CD4-positive, alpha-beta memory T cell (primary cell): ENCODE measurements at regions not wholly inside any gene's neighbourhood (a gene's known extent, or its start where the extent isn't known, plus 50 kb on each side); places are given as distances from the start of the nearest gene placed in this dataset.

Experiments
- CTCF ChIA-PET: fragments of 350-600 bp; sonication (Branson Sonifier 250); formaldehyde crosslinking; loops from one replicate; lab custom pipeline; 2021; ENCODE audit warnings: inconsistent platforms; ENCODE audit not compliant: partially characterized antibody; lab: Charles Lee
- POLR2A ChIA-PET: fragments of 350-600 bp; sonication (Branson Sonifier 250); formaldehyde crosslinking; loops from one replicate; lab custom pipeline; 2021; ENCODE audit not compliant: partially characterized antibody; lab: Charles Lee
- DNase-seq, 5 donors: peaks; one replicate each; pipeline versions ENCODE4 v3.0.0 to v3.0.0-alpha.2; 2020 to 2022; ENCODE audit warnings: mixed read lengths in 1 of 5
- H3K27ac ChIP-seq: one replicate; pipeline ENCODE4 v1.7.0; 2013; ENCODE audit warnings: low read depth, low read length
- H3K27me3 ChIP-seq: 2 replicates; pipeline ENCODE4 v1.7.0; 2013; ENCODE audit warnings: mild to moderate bottlenecking, low read length, moderate library complexity; ENCODE audit not compliant: insufficient read depth
- H3K36me3 ChIP-seq: 2 replicates; pipeline ENCODE4 v1.7.0; 2013; ENCODE audit warnings: mild to moderate bottlenecking, low read length, moderate library complexity; ENCODE audit not compliant: insufficient read depth
- H3K4me1 ChIP-seq: 2 replicates; pipeline ENCODE4 v1.7.0; 2013; ENCODE audit warnings: mild to moderate bottlenecking, low read length, moderate library complexity; ENCODE audit not compliant: insufficient read depth
- H3K4me3 ChIP-seq, 2 donors: one replicate each; pipeline ENCODE4 v1.7.0; 2013; ENCODE audit warnings: low read length in 2 of 2, mild to moderate bottlenecking in 1 of 2
- H3K9me3 ChIP-seq, 2 donors: one replicate each; pipeline ENCODE4 v1.7.0; 2013; ENCODE audit warnings: low read length in 2 of 2, control low read depth in 1 of 2; ENCODE audit not compliant: control insufficient read depth in 1 of 2
- H3K27ac Mint-ChIP-seq, 7 donors: one replicate each; pipeline ENCODE4 v1.8.0; 2020 to 2021; ENCODE audit warnings: mixed read lengths in 7 of 7, mild to moderate bottlenecking in 6 of 7, inconsistent platforms in 3 of 7, moderate library complexity in 3 of 7
- H3K27me3 Mint-ChIP-seq, 2 donors: one replicate each; pipeline ENCODE4 v1.8.0; 2020 to 2021; ENCODE audit warnings: mixed read lengths in 2 of 2
- H3K36me3 Mint-ChIP-seq, 2 donors: one replicate each; pipeline ENCODE4 v1.8.0; 2020 to 2021; ENCODE audit warnings: mixed read lengths in 2 of 2, inconsistent platforms in 1 of 2, mild to moderate bottlenecking in 1 of 2
- H3K4me1 Mint-ChIP-seq, 4 donors: one replicate each; pipeline ENCODE4 v1.8.0; 2020 to 2021; ENCODE audit warnings: mixed read lengths in 4 of 4, mild to moderate bottlenecking in 1 of 4
- H3K4me3 Mint-ChIP-seq, 8 donors: one replicate each; pipeline ENCODE4 v1.8.0; 2020 to 2021; ENCODE audit warnings: mixed read lengths in 8 of 8, mild to moderate bottlenecking in 7 of 8, moderate library complexity in 6 of 8, inconsistent platforms in 3 of 8
- H3K9me3 Mint-ChIP-seq, 8 donors: one replicate each; pipeline ENCODE4 v1.8.0; 2020 to 2021; ENCODE audit warnings: mixed read lengths in 8 of 8, mild to moderate bottlenecking in 5 of 8, inconsistent platforms in 3 of 8, moderate library complexity in 1 of 8
- intact Hi-C: fragments of 100-400 bp; cut with micrococcal nuclease; formaldehyde crosslinking; loops from one replicate; pipeline ENCODE4 v1.15.1; 2023

DNA sequence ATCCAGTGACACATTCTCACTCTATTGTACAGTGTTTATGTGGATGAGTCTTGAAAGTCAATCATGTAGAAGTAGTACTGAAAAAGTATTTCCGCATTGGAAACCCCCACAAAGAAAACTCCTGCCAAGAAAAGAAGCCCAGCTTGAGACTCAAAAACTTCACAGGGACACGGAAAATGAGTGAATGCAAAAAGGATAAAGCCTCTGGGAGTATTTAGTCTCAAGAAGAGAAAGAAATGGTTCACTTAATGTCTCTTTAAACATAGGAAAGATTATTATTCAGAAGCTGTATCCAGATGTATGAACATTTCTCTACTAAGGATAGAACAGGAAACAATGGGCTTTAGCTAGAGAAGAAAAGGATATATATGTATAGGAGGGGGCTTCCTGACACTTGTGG, 304.5 kb downstream of the BARHL2 start:
- no peak overlapping the region for H3K4me3 ChIP-seq
- DNase-seq, result no peak
- H3K27ac ChIP-seq, result no peak overlapping the region
- no peaks in the 10 kb centered on the region for H3K9me3 ChIP-seq
- H3K36me3 Mint-ChIP-seq, result no peaks in the 10 kb centered on the region
- no peak overlapping the region for H3K4me3 Mint-ChIP-seq
- H3K27me3 ChIP-seq, result no peaks in the 10 kb centered on the region
- CTCF ChIA-PET, result no interaction called here
- no peak overlapping the region for H3K27ac Mint-ChIP-seq
- peaks cover 1% of the 10 kb centered on the region in 2 donors for H3K27me3 Mint-ChIP-seq
- POLR2A ChIA-PET, result no interaction called here
- peaks cover 0 to 12% (median under 1%) of the 10 kb centered on the region in 8 donors for H3K9me3 Mint-ChIP-seq
- intact Hi-C loops, result no loop called here
- H3K4me1 ChIP-seq, result no peaks in the 10 kb centered on the region
- no peaks in the 10 kb centered on the region for H3K4me1 Mint-ChIP-seq
- no peaks in the 10 kb centered on the region for H3K36me3 ChIP-seq

DNA sequence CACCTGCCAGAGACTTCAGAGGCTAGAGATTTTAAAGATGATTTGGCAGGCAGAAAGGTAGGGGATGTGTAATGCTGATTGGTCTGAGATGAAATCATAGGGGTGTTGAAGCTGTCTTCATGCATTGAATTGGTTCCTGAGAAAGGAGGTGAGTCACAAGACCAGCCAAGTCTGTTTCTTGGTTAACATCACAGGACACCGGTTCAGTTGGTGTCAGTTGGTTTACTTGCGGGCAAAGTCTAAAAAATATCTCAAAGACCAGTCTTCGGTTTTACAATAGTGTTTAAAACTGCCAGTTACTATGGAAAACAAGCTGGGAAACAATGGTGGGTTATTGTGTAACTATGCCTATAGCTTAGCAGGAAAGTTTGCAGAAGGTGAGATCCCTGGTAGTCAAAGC, 305.9 kb downstream of the BARHL2 start:
- Mint-ChIP-seq H3K27me3 (peaks cover 0 to 1% of the 10 kb centered on the region in 2 donors), H3K9me3 (peaks cover 0 to 9% (median 0%) of the 10 kb centered on the region in 8 donors), H3K4me3 (no peak overlapping the region), H3K27ac (no peak overlapping the region), H3K36me3 (no peaks in the 10 kb centered on the region), H3K4me1 (no peaks in the 10 kb centered on the region)
- DNase-seq, result no peak
- Histone ChIP-seq H3K9me3 (no peaks in the 10 kb centered on the region), H3K27ac (no peak overlapping the region), H3K4me1 (no peaks in the 10 kb centered on the region), H3K36me3 (no peaks in the 10 kb centered on the region), H3K4me3 (no peak overlapping the region), H3K27me3 (no peaks in the 10 kb centered on the region)
- intact Hi-C loops, result no loop called here
- ChIA-PET CTCF (no interaction called here), POLR2A (no interaction called here)

- Histone ChIP-seq H3K27me3 (no peaks in the 10 kb centered on the region), H3K4me3 (no peak overlapping the region), H3K27ac (no peak overlapping the region), H3K36me3 (no peaks in the 10 kb centered on the region), H3K4me1 (no peaks in the 10 kb centered on the region), H3K9me3 (no peaks in the 10 kb centered on the region)
- intact Hi-C loops, result no loop called here
- Mint-ChIP-seq H3K27me3 (peaks cover 2 to 3% of the 10 kb centered on the region in 2 donors), H3K4me1 (no peaks in the 10 kb centered on the region), H3K9me3 (peaks cover 0 to 3% (median 0%) of the 10 kb centered on the region in 8 donors), H3K27ac (no peak overlapping the region), H3K36me3 (no peaks in the 10 kb centered on the region), H3K4me3 (no peak overlapping the region)
- no peak for DNase-seq
- ChIA-PET CTCF (no interaction called here), POLR2A (no interaction called here)
Observed at GRCh38 chr1:90407737-90408136, 309.4 kb downstream of the BARHL2 start.

- Mint-ChIP-seq H3K27me3 (peaks cover 2 to 5% of the 10 kb centered on the region in 2 donors), H3K4me3 (no peak overlapping the region), H3K9me3 (no peaks in the 10 kb centered on the region), H3K4me1 (no peaks in the 10 kb centered on the region), H3K27ac (no peak overlapping the region), H3K36me3 (no peaks in the 10 kb centered on the region)
- Histone ChIP-seq H3K4me1 (no peaks in the 10 kb centered on the region), H3K27me3 (no peaks in the 10 kb centered on the region), H3K36me3 (no peaks in the 10 kb centered on the region), H3K9me3 (no peaks in the 10 kb centered on the region), H3K4me3 (no peak overlapping the region), H3K27ac (no peak overlapping the region)
- intact Hi-C loops, result no loop called here
- ChIA-PET POLR2A (no interaction called here), CTCF (no interaction called here)
- no peak for DNase-seq
Observed at GRCh38 chr1:90405726-90406125, 311.4 kb downstream of the BARHL2 start.

DNA sequence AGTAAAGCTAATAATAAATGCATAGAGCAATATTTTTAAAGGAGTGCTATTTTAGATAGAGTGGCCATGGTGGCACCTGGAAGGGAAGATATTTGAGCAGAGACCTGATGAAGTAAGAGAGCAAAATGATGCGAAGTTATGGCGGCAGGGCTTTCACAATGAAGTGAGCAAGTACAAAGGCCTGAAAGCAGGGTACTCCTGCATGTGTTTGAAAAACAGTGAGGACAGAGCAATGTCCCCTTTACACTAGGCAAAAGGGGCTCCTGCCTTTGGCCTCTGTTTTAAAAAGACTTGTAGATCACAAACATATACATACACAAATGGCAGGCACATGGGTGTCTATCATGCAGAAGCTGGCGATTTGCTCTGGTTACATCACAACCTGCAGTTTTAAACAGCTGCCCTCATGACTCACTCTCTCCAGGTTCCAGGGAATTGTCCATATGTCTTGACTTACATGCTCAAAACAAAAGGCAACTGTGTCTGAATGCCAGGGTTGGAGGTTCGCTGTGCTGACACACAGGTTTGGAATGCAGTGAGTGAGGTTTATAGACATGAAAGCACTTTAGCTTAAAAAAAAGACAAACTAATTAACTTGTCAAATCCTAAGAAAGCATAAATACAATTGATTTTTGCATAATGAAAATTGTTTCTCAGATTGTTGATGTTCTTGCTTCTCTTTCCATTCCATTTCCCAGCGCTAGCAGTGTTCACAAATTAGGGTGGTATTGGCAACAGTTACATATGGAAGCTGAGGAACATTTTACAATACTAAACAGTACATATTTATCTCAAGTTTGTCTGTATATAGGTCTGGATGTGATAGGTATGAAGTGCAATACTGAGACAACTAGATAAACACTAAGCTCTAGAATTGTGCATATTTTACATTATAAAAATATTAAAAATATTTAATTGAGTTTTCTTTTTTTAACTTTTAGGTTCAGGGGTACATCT, 313.9 kb downstream of the BARHL2 start:
- no peaks in the 10 kb centered on the region for H3K4me1 Mint-ChIP-seq
- Histone ChIP-seq H3K4me3 (no peak overlapping the region), H3K9me3 (no peaks in the 10 kb centered on the region), H3K27ac (no peak overlapping the region), H3K36me3 (no peaks in the 10 kb centered on the region), H3K27me3 (no peaks in the 10 kb centered on the region), H3K4me1 (no peaks in the 10 kb centered on the region)
- peaks cover 5 to 7% of the 10 kb centered on the region in 2 donors for H3K27me3 Mint-ChIP-seq
- no peak overlapping the region for H3K4me3 Mint-ChIP-seq
- no peak overlapping the region for H3K27ac Mint-ChIP-seq
- intact Hi-C loops, result no loop called here
- no peaks in the 10 kb centered on the region for H3K9me3 Mint-ChIP-seq
- DNase-seq, result no peak
- POLR2A ChIA-PET, result no interaction called here
- H3K36me3 Mint-ChIP-seq, result no peaks in the 10 kb centered on the region
- CTCF ChIA-PET, result no interaction called here

DNA sequence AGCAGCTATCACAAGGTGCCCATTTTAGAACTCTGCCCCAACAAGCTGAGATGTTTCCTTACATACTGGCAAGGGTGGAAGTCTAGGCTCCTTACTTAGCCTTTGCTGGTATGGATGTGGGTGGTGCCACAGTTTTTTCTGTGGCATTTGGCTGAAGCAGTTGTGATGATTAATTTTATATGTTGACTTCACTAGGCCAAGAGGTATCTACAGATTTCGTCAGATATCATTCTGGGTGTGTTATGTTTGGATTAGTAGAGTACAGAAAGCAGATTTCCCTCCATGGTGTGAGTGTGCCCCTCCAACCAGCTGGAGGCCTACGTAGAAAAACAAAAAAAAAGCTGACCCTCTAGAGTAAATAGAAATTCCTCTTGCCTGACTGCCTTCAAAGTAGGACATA, 317.0 kb downstream of the BARHL2 start:
- H3K4me1 Mint-ChIP-seq, result no peaks in the 10 kb centered on the region
- intact Hi-C loops, result no loop called here
- H3K27ac Mint-ChIP-seq, result no peak overlapping the region
- no peaks in the 10 kb centered on the region for H3K36me3 ChIP-seq
- H3K27me3 ChIP-seq, result no peaks in the 10 kb centered on the region
- ChIA-PET POLR2A (no interaction called here), CTCF (no interaction called here)
- no peaks in the 10 kb centered on the region for H3K9me3 ChIP-seq
- no peaks in the 10 kb centered on the region for H3K36me3 Mint-ChIP-seq
- no peaks in the 10 kb centered on the region for H3K9me3 Mint-ChIP-seq
- peaks cover 5 to 7% of the 10 kb centered on the region in 2 donors for H3K27me3 Mint-ChIP-seq
- H3K27ac ChIP-seq, result no peak overlapping the region
- DNase-seq, result no peak
- H3K4me3 ChIP-seq, result no peak overlapping the region
- no peaks in the 10 kb centered on the region for H3K4me1 ChIP-seq
- H3K4me3 Mint-ChIP-seq, result no peak overlapping the region

DNA sequence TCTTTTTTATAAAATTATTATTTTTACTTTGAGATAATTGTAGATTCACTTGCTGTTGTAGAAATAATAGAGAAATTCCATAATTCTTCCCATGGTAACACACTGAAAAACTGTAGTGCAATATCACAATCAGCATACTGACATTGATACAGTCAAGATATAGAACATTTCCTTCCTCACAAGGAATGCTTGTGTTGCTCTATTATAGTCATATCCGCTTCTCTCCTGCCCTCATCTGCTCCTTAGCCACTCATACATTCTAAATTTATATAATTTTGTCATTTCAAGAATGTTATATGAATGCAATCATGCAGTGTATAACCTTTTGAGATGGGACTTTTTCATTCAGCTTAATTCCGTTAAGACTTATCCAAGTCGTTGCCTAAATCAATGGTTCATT, 320.2 kb downstream of the BARHL2 start:
- Histone ChIP-seq H3K36me3 (no peaks in the 10 kb centered on the region), H3K27me3 (no peaks in the 10 kb centered on the region), H3K4me1 (no peaks in the 10 kb centered on the region), H3K9me3 (no peaks in the 10 kb centered on the region), H3K27ac (no peak overlapping the region), H3K4me3 (no peak overlapping the region)
- no peaks in the 10 kb centered on the region for H3K9me3 Mint-ChIP-seq
- H3K4me3 Mint-ChIP-seq, result no peak overlapping the region
- DNase-seq, result no peak
- ChIA-PET CTCF (no interaction called here), POLR2A (no interaction called here)
- H3K4me1 Mint-ChIP-seq, result no peaks in the 10 kb centered on the region
- no peaks in the 10 kb centered on the region for H3K36me3 Mint-ChIP-seq
- intact Hi-C loops, result no loop called here
- H3K27me3 Mint-ChIP-seq, result peaks cover 1 to 6% of the 10 kb centered on the region in 2 donors
- no peak overlapping the region for H3K27ac Mint-ChIP-seq
